Activated CD8-positive, alpha-beta T cell treated with anti-CD3 and anti-CD28 coated beads for 36 hours (primary cell): ENCODE measurements at regions not wholly inside any gene's neighbourhood (a gene's known extent, or its start where the extent isn't known, plus 50 kb on each side); places are given as distances from the start of the nearest gene placed in this dataset.

Experiments
- ATAC-seq: fragments of 200-7000 bp; cut with Tn5 transposase; one replicate; pipeline ENCODE4 v1.10.0; 2021; ENCODE audit warnings: mild to moderate bottlenecking, moderate library complexity
- CTCF ChIA-PET: fragments of 350-600 bp; sonication (Branson Sonifier 250); formaldehyde crosslinking; loops from one replicate; lab custom pipeline; 2021; ENCODE audit warnings: antibody characterized with exemption; lab: Charles Lee
- POLR2A ChIA-PET: fragments of 350-600 bp; sonication (Branson Sonifier 250); formaldehyde crosslinking; loops from one replicate; lab custom pipeline; 2021; ENCODE audit warnings: antibody characterized with exemption; lab: Charles Lee
- DNase-seq: peaks from one replicate; pipeline ENCODE4 v3.0.0-alpha.2; 2020
- H3K27ac Mint-ChIP-seq: one replicate; pipeline ENCODE4 v1.8.0; 2021; ENCODE audit warnings: mild to moderate bottlenecking, mixed read lengths
- H3K27me3 Mint-ChIP-seq: one replicate; pipeline ENCODE4 v1.8.0; 2021; ENCODE audit warnings: mixed read lengths
- H3K36me3 Mint-ChIP-seq: one replicate; pipeline ENCODE4 v1.8.0; 2021; ENCODE audit warnings: low read depth, mixed read lengths
- H3K4me1 Mint-ChIP-seq: one replicate; pipeline ENCODE4 v1.8.0; 2021; ENCODE audit warnings: low read depth, mixed read lengths
- H3K4me3 Mint-ChIP-seq: one replicate; pipeline ENCODE4 v1.8.0; 2021; ENCODE audit warnings: mild to moderate bottlenecking, moderate library complexity, mixed read lengths
- H3K9me3 Mint-ChIP-seq: one replicate; pipeline ENCODE4 v1.8.0; 2021; ENCODE audit warnings: mixed read lengths
- intact Hi-C: fragments of 100-400 bp; cut with micrococcal nuclease; formaldehyde crosslinking; loops from one replicate; pipeline ENCODE4 v1.10.0; 2022
- TF ChIP-seq, protein P1 (sequence below): fragments of 200-600 bp; IDR thresholded peaks from one replicate; pipeline ENCODE4 v1.8.0; 2022; ENCODE audit warnings: antibody characterized with exemption, mild to moderate bottlenecking

DNA sequence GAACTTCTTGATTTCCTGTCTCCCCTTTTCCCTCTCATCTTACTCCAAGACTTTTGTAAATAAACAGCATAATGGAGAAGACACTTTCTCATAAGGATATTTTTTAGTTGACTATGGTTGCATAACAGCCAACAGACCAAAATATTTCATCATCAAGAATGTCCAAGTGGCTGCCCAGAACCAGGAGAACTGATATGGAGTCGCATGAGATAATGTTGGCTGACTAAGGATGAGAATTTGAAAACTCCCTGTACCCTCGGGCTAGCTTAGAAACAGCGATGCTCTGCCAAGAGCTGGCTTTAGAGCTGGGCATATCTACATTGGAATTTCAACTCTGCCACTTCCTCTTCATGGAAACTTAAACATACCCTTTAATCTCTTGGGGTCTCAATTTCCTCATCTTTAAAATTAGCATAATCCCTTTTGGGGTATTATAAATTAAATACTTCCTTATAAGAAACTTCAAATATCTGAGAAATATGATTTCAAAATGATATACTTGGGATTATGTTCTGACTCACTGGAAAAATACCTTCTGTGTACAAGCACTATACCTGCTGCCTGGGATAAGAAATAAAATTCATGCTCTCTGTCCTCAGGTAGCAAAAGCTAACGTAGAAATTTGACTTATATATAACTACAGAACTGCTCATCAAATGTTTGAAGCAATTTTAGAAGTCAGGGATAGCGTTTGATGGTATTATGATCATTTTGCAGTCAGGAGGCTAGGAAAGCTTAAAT lies 777.3 kb downstream of the LTN1 start:
- POLR2A ChIA-PET, result no interaction called here

DNA sequence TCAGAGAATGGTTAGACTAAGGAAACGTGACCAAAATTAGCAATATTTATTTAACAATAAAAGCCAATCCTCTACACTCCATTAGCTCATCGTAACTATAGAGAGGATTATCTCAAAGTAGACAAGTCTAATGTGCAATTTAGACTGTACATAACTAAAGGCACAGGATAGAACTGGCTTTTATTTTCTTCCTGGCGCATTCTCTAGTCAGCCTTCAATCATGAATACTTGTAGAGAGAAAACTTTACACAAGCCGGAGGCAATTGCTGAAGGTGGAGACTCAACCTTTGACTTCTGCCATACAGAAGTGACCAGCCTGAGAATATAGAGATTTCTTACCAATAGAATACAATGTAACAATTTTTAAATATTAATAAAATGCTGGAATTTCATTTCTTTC lies 777.9 kb downstream of the LTN1 start:
- no peak for ATAC-seq
- intact Hi-C loops, result no loop called here
- ChIA-PET CTCF (no interaction called here), POLR2A (no interaction called here)
- H3K27me3 Mint-ChIP-seq, result no peaks in the 10 kb centered on the region
- H3K4me1 Mint-ChIP-seq, result no peaks in the 10 kb centered on the region
- no peak overlapping the region for H3K27ac Mint-ChIP-seq
- no peak overlapping the region for H3K4me3 Mint-ChIP-seq
- TF ChIP-seq, protein P1, sequence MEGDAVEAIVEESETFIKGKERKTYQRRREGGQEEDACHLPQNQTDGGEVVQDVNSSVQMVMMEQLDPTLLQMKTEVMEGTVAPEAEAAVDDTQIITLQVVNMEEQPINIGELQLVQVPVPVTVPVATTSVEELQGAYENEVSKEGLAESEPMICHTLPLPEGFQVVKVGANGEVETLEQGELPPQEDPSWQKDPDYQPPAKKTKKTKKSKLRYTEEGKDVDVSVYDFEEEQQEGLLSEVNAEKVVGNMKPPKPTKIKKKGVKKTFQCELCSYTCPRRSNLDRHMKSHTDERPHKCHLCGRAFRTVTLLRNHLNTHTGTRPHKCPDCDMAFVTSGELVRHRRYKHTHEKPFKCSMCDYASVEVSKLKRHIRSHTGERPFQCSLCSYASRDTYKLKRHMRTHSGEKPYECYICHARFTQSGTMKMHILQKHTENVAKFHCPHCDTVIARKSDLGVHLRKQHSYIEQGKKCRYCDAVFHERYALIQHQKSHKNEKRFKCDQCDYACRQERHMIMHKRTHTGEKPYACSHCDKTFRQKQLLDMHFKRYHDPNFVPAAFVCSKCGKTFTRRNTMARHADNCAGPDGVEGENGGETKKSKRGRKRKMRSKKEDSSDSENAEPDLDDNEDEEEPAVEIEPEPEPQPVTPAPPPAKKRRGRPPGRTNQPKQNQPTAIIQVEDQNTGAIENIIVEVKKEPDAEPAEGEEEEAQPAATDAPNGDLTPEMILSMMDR, result no peak
- DNase-seq, result no peak
- H3K9me3 Mint-ChIP-seq, result no peaks in the 10 kb centered on the region
- H3K36me3 Mint-ChIP-seq, result no peaks in the 10 kb centered on the region

More for the DNA sequence above, 777.3 kb downstream of the LTN1 start:
- ATAC-seq, result no peak
- Mint-ChIP-seq H3K27me3 (no peaks in the 10 kb centered on the region), H3K4me1 (no peaks in the 10 kb centered on the region), H3K4me3 (no peak overlapping the region), H3K9me3 (no peaks in the 10 kb centered on the region), H3K27ac (no peak overlapping the region), H3K36me3 (no peaks in the 10 kb centered on the region)
- intact Hi-C loops, result no loop called here
- CTCF ChIA-PET, result no interaction called here
- DNase-seq, result no peak
- TF ChIP-seq, protein P1, result no peak

DNA sequence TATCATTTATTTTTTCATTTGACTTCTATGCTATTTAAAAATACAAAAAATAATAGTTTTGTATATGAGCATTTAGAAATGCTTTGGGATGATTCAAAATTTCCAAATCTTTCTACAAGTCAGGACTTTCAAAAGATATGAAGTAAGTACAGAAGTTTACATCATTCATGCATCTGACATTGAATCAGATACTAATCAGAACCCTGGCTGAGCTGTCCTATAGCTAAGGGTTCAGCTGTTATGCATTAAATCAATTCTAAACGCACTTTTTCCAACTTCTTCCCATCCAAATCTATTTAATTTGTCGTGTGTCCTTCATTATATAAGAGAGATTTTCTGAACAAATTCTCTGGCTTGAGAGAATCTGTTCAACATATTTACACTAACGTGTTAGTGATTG lies 779.4 kb downstream of the LTN1 start:
- ChIA-PET POLR2A (no interaction called here), CTCF (no interaction called here)
- no peaks in the 10 kb centered on the region for H3K4me1 Mint-ChIP-seq
- H3K27ac Mint-ChIP-seq, result no peak overlapping the region
- no peaks in the 10 kb centered on the region for H3K27me3 Mint-ChIP-seq
- no peak for DNase-seq
- ATAC-seq, result no peak
- no peaks in the 10 kb centered on the region for H3K9me3 Mint-ChIP-seq
- intact Hi-C loops, result no loop called here
- TF ChIP-seq, protein P1, result no peak
- H3K36me3 Mint-ChIP-seq, result no peaks in the 10 kb centered on the region
- H3K4me3 Mint-ChIP-seq, result no peak overlapping the region

GRCh38 chr21:28212061-28212460 lies 780.6 kb downstream of the LTN1 start:
- no peaks in the 10 kb centered on the region for H3K9me3 Mint-ChIP-seq
- TF ChIP-seq, protein P1, result no peak
- DNase-seq, result no peak
- ChIA-PET POLR2A (no interaction called here), CTCF (no interaction called here)
- no peak overlapping the region for H3K4me3 Mint-ChIP-seq
- H3K36me3 Mint-ChIP-seq, result no peaks in the 10 kb centered on the region
- no peaks in the 10 kb centered on the region for H3K4me1 Mint-ChIP-seq
- no peaks in the 10 kb centered on the region for H3K27me3 Mint-ChIP-seq
- ATAC-seq, result no peak
- no peak overlapping the region for H3K27ac Mint-ChIP-seq
- intact Hi-C loops, result no loop called here

DNA sequence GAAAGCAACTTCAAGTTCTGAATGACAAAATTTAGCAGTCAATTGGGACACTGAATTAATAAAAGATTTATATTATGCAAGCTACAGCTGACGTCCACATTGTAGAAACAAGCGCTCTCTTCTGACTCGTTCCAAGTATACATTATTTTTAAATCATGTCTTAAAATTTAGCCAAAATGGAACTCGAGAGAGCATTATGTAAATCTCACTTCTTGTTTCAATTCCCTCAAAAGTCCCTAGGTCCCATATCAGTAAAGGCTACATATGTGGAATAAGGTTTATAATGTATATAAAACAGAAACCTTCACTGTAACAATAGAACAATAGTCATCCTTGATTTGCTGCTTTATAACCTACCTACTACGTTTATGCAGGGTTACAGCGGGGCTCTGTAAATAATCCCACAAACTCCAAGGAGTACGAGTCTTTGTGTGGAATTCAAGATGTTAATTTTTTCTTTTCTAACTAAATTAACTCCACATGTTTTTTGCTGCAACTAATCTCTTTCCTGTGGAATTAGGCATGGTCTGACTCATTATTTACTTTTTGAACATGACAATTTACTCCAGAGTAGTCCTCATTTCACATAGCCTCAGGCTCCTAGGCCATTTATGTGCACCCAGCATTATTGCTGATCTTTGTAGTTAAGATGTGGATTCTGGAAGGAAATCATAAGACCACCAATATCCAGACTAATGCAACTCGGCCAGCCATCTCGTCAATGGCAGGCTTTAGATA lies 785.1 kb downstream of the LTN1 start:
- no peaks in the 10 kb centered on the region for H3K36me3 Mint-ChIP-seq
- intact Hi-C loops, result no loop called here
- no peaks in the 10 kb centered on the region for H3K9me3 Mint-ChIP-seq
- H3K4me3 Mint-ChIP-seq, result no peak overlapping the region
- TF ChIP-seq, protein P1, result no peak
- CTCF ChIA-PET, result no interaction called here
- no peaks in the 10 kb centered on the region for H3K4me1 Mint-ChIP-seq
- H3K27ac Mint-ChIP-seq, result no peak overlapping the region
- POLR2A ChIA-PET, result no interaction called here
- no peak for DNase-seq
- no peaks in the 10 kb centered on the region for H3K27me3 Mint-ChIP-seq
- no peak for ATAC-seq
